GM20000 (cell line): ENCODE measurements at regions not wholly inside any gene's neighbourhood (a gene's known extent, or its start where the extent isn't known, plus 50 kb on each side); places are given as distances from the start of the nearest gene placed in this dataset.
"Not testable (repeated sequence)": the region's sequence is repeated elsewhere in the genome, so short reads cannot be mapped to it uniquely, and the experiment has no call there.

Experiments
- DNase-seq: peaks from one replicate; pipeline ENCODE4 v3.0.0; 2012; ENCODE audit warnings: low spot score
- TF ChIP-seq, protein P1 (sequence below): IDR thresholded peaks from 2 replicates; pipeline ENCODE4 v1.5.1; 2012; ENCODE audit warnings: mild to moderate bottlenecking, control low read depth; ENCODE audit errors: extremely low read depth, missing control alignments

GRCh38 chr10:15921423-15921945, 61.2 kb upstream of the MINDY3 start:
- not testable (repeated sequence) for DNase-seq

GRCh38 chr10:15931376-15931775, 71.1 kb upstream of the MINDY3 start:
- DNase-seq: no peak
- TF ChIP-seq, protein P1, sequence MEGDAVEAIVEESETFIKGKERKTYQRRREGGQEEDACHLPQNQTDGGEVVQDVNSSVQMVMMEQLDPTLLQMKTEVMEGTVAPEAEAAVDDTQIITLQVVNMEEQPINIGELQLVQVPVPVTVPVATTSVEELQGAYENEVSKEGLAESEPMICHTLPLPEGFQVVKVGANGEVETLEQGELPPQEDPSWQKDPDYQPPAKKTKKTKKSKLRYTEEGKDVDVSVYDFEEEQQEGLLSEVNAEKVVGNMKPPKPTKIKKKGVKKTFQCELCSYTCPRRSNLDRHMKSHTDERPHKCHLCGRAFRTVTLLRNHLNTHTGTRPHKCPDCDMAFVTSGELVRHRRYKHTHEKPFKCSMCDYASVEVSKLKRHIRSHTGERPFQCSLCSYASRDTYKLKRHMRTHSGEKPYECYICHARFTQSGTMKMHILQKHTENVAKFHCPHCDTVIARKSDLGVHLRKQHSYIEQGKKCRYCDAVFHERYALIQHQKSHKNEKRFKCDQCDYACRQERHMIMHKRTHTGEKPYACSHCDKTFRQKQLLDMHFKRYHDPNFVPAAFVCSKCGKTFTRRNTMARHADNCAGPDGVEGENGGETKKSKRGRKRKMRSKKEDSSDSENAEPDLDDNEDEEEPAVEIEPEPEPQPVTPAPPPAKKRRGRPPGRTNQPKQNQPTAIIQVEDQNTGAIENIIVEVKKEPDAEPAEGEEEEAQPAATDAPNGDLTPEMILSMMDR: no peak

- not testable (repeated sequence) for DNase-seq
Measured at GRCh38 chr10:15939543-15939942, 79.2 kb upstream of the MINDY3 start.

GRCh38 chr10:15943426-15943825, 83.1 kb upstream of the MINDY3 start:
- DNase-seq: no peak
- TF ChIP-seq, protein P1: no peak

- TF ChIP-seq, protein P1: no peak
- no peak for DNase-seq
Measured at GRCh38 chr10:15954188-15954587, 93.9 kb upstream of the MINDY3 start.

GRCh38 chr10:15960277-15960676, 100.0 kb upstream of the MINDY3 start:
- no peak for DNase-seq
- TF ChIP-seq, protein P1: no peak

DNA sequence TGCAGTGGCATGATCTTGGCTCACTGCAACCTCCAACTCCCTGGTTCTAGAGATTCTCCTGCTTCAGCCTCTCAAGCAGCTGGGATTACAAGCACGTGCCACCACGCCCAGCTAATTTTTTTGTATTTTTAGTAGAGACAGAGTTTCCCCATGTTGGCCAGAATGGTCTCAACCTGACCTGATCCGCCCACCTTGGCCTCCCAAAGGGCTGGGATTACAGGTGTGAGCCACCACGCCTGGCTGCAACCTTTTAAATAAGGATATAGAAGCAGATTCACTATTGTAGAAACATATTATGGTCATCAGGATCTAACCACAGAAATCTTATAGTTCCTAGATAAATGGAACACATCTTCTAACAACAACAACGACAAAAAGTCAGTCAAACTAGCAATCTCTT, 112.4 kb upstream of the MINDY3 start:
- not testable (repeated sequence) for DNase-seq

DNA sequence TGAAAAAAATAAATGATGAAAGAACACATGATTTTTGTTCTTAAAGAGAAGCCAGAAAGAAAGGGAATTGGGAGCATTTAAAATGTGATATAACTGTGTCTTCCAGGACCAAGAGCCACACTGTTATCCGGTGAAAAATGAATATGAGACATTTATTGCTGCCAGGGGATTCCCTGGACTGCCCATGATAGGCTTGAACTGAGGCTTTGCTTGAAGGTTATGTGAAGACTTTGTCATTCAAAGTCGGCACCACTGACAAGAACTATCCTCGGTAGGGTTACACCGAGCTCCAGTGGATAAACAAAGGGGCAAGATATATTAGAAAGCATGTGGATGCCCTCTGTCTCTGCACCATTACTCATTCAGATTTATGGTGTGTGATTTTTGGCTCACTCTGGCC, 125.4 kb upstream of the MINDY3 start:
- no peak for DNase-seq
- TF ChIP-seq, protein P1: no peak

DNA sequence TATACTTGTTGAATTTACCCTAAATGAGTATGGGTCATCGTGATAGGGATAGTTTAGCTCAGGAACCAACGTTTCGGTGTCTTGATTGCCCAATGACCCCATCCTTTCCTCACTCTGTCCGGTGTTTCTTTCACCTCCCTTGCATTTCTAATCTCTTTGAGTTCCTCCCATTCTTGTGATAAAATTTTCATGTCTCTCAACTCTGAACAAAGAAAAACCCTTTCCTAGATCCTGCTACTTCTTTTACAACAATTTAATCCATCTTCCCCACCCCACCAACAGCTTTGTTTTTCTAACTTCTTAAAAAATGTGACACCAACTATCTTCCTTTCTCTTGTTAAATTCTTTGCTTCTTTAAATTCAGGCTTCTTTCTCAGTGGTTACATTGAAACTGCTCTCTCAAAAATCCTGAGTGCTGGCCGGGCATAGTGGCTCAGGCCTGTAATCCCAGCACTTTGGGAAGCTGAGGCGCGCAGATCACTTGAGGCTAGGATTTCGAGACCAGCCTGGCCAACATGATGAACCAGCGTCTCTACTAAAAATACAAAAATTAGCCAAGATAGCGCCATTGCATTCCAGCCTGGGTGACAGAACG, 130.3 kb upstream of the MINDY3 start:
- TF ChIP-seq, protein P1: no peak
- DNase-seq: no peak
